Mesodermal cell (in vitro differentiated cells): ENCODE measurements at regions not wholly inside any gene's neighbourhood (a gene's known extent, or its start where the extent isn't known, plus 50 kb on each side); places are given as distances from the start of the nearest gene placed in this dataset.

ENCODE experiments used
- H3K27ac ChIP-seq: 2 replicates; pipeline ENCODE4 v1.7.0; 2013; ENCODE audit warnings: mild to moderate bottlenecking, low read depth, low read length, moderate library complexity; ENCODE audit not compliant: severe bottlenecking
- H3K36me3 ChIP-seq: 2 replicates; pipeline ENCODE4 v1.7.1; 2013; ENCODE audit warnings: mild to moderate bottlenecking, low read length, moderate library complexity; ENCODE audit not compliant: control insufficient read depth, insufficient read depth
- H3K4me1 ChIP-seq: one replicate; pipeline ENCODE4 v1.7.1; 2013; ENCODE audit warnings: mild to moderate bottlenecking, low read length; ENCODE audit not compliant: insufficient read depth, control insufficient read depth, poor library complexity, severe bottlenecking
- H3K4me3 ChIP-seq: 2 replicates; pipeline ENCODE4 v1.7.0; 2013; ENCODE audit warnings: low read length, control low read depth, mild to moderate bottlenecking; ENCODE audit not compliant: insufficient read depth, poor library complexity, severe bottlenecking; ENCODE audit errors: extremely low read depth
- H3K9me3 ChIP-seq: 2 replicates; pipeline ENCODE4 v1.7.1; 2013; ENCODE audit warnings: mild to moderate bottlenecking, low read length, moderate library complexity; ENCODE audit not compliant: control insufficient read depth
- WGBS, 2 experiments: methylation state at CpG; one replicate each; pipeline ENCODE4 v1.1.5; 2013; ENCODE audit warnings: missing lambda C conversion rate in 2 of 2; ENCODE audit not compliant: insufficient coverage in 2 of 2; 5-methylcytosine and 5-hydroxymethylcytosine counted together

GRCh38 chr1:115577513-115577912, 64.3 kb upstream of the VANGL1 start:
- 78 to 92% methylated on average over 1 to 2 of the region's 3 CpGs for WGBS, 2 experiments
- Histone ChIP-seq H3K4me3 (no peak overlapping the region), H3K9me3 (peaks cover 8% of the 10 kb centered on the region)

GRCh38 chr1:115575661-115576060, 66.1 kb upstream of the VANGL1 start:
- Histone ChIP-seq H3K36me3 (no peaks in the 10 kb centered on the region), H3K27ac (no peak overlapping the region)

More at GRCh38 chr1:115577513-115577912, 64.3 kb upstream of the VANGL1 start:
- Histone ChIP-seq H3K36me3 (no peaks in the 10 kb centered on the region), H3K4me1 (no peaks in the 10 kb centered on the region), H3K27ac (no peak overlapping the region)

GRCh38 chr1:115572710-115573109, 69.1 kb upstream of the VANGL1 start:
- Histone ChIP-seq H3K36me3 (no peaks in the 10 kb centered on the region), H3K4me3 (no peak overlapping the region), H3K27ac (no peak overlapping the region), H3K4me1 (no peaks in the 10 kb centered on the region), H3K9me3 (peaks cover 17% of the 10 kb centered on the region)
- 92 to 100% methylated on average over 1 of the region's 1 CpG for WGBS, 2 experiments

More at GRCh38 chr1:115575661-115576060, 66.1 kb upstream of the VANGL1 start:
- Histone ChIP-seq H3K9me3 (peaks cover 13% of the 10 kb centered on the region), H3K4me1 (no peaks in the 10 kb centered on the region), H3K4me3 (no peak overlapping the region)

- Histone ChIP-seq H3K36me3 (no peaks in the 10 kb centered on the region), H3K4me1 (no peaks in the 10 kb centered on the region), H3K4me3 (no peak overlapping the region), H3K9me3 (peaks cover 14% of the 10 kb centered on the region), H3K27ac (no peak overlapping the region)
Observed at GRCh38 chr1:115567431-115567830, 74.3 kb upstream of the VANGL1 start.

GRCh38 chr1:115565791-115566190, 76.0 kb upstream of the VANGL1 start:
- 100% methylated on average over 1 of the region's 3 CpGs for WGBS, 2 experiments
- Histone ChIP-seq H3K9me3 (peaks cover 10% of the 10 kb centered on the region), H3K36me3 (no peaks in the 10 kb centered on the region), H3K4me1 (peaks cover 4% of the 10 kb centered on the region), H3K27ac (no peak overlapping the region), H3K4me3 (no peak overlapping the region)

- peaks cover 4% of the 10 kb centered on the region for H3K4me1 ChIP-seq
- H3K4me3 ChIP-seq, result no peak overlapping the region
- no CpG with 5 or more reads among the region's 3 CpGs for WGBS, 2 experiments
- no peak overlapping the region for H3K27ac ChIP-seq
- H3K36me3 ChIP-seq, result no peaks in the 10 kb centered on the region
- H3K9me3 ChIP-seq, result peaks cover 10% of the 10 kb centered on the region
Observed at GRCh38 chr1:115565353-115565752, 76.4 kb upstream of the VANGL1 start.

- peak overlapping the region; percentile 7 for H3K4me3 ChIP-seq
- no peak overlapping the region for H3K27ac ChIP-seq
- H3K36me3 ChIP-seq, result no peaks in the 10 kb centered on the region
- H3K9me3 ChIP-seq, result peaks cover 10% of the 10 kb centered on the region
- 18 to 25% methylated on average over 5 to 13 of the region's 25 CpGs for WGBS, 2 experiments
- H3K4me1 ChIP-seq, result peaks cover 4% of the 10 kb centered on the region
Observed at GRCh38 chr1:115564201-115564600, 77.6 kb upstream of the VANGL1 start.

GRCh38 chr1:115560027-115560426, 81.7 kb upstream of the VANGL1 start:
- peaks cover 4% of the 10 kb centered on the region for H3K4me1 ChIP-seq
- no peaks in the 10 kb centered on the region for H3K36me3 ChIP-seq
- no peaks in the 10 kb centered on the region for H3K9me3 ChIP-seq
- no peak overlapping the region for H3K27ac ChIP-seq
- WGBS, 2 experiments, result 0% methylated on average over 1 to 2 of the region's 7 CpGs
- no peak overlapping the region for H3K4me3 ChIP-seq

- Histone ChIP-seq H3K4me3 (no peak overlapping the region), H3K27ac (no peak overlapping the region), H3K36me3 (no peaks in the 10 kb centered on the region), H3K4me1 (peaks cover 4% of the 10 kb centered on the region), H3K9me3 (no peaks in the 10 kb centered on the region)
- WGBS, 2 experiments, result 92 to 100% methylated on average over 1 to 2 of the region's 2 CpGs
Observed at GRCh38 chr1:115558275-115558674, 83.5 kb upstream of the VANGL1 start.

- H3K36me3 ChIP-seq, result no peaks in the 10 kb centered on the region
- no peak overlapping the region for H3K27ac ChIP-seq
- no peaks in the 10 kb centered on the region for H3K9me3 ChIP-seq
- peaks cover 4% of the 10 kb centered on the region for H3K4me1 ChIP-seq
- no CpG with 5 or more reads among the region's 1 CpG for WGBS, 2 experiments
- no peak overlapping the region for H3K4me3 ChIP-seq
Observed at GRCh38 chr1:115557715-115558114, 84.1 kb upstream of the VANGL1 start.

- Histone ChIP-seq H3K36me3 (no peaks in the 10 kb centered on the region), H3K9me3 (no peaks in the 10 kb centered on the region), H3K4me1 (no peaks in the 10 kb centered on the region), H3K27ac (no peak overlapping the region), H3K4me3 (no peak overlapping the region)
- WGBS, 2 experiments, result 100% methylated on average over 1 of the region's 1 CpG; no CpG with 5 or more reads in 1 of the 2 experiments
Observed at GRCh38 chr1:115556236-115556635, 85.5 kb upstream of the VANGL1 start.
